HG02885 (cell line): ENCODE measurements at regions not wholly inside any gene's neighbourhood (a gene's known extent, or its start where the extent isn't known, plus 50 kb on each side); places are given as distances from the start of the nearest gene placed in this dataset.
"Not testable (repeated sequence)": the region's sequence is repeated elsewhere in the genome, so short reads cannot be mapped to it uniquely, and the experiment has no call there.

Source experiments
- ATAC-seq: cut with Tn5 transposase; IDR thresholded peaks from one replicate; pipeline ENCODE4 v1.9.1; 2021; ENCODE audit warnings: mild to moderate bottlenecking; ENCODE audit not compliant: unreplicated experiment, poor library complexity

- ATAC-seq, result no peak
These were observed 273.6 kb upstream of the RGMB start for GRCh38 chr5:98499892-98500291.

GRCh38 chr5:98500811-98501210, 272.7 kb upstream of the RGMB start:
- ATAC-seq, result no peak

GRCh38 chr5:98503616-98504015, 269.8 kb upstream of the RGMB start:
- no peak for ATAC-seq

GRCh38 chr5:98504505-98504904, 269.0 kb upstream of the RGMB start:
- no peak for ATAC-seq

- ATAC-seq, result no peak
These were observed 263.1 kb upstream of the RGMB start for GRCh38 chr5:98510143-98510985.

GRCh38 chr5:98513380-98513779, 260.1 kb upstream of the RGMB start:
- no peak for ATAC-seq

GRCh38 chr5:98514215-98514614, 259.2 kb upstream of the RGMB start:
- ATAC-seq, result no peak

- no peak for ATAC-seq
These were observed 256.8 kb upstream of the RGMB start for GRCh38 chr5:98516701-98517100.

GRCh38 chr5:98517560-98518366, 255.7 kb upstream of the RGMB start:
- ATAC-seq, result no peak

- ATAC-seq, result no peak
These were observed 254.7 kb upstream of the RGMB start for GRCh38 chr5:98518754-98519153.

GRCh38 chr5:98519571-98519970, 253.9 kb upstream of the RGMB start:
- ATAC-seq, result no peak

GRCh38 chr5:98521821-98522220, 251.6 kb upstream of the RGMB start:
- no peak for ATAC-seq

- no peak for ATAC-seq
These were observed 248.7 kb upstream of the RGMB start for GRCh38 chr5:98524773-98525172.

- no peak for ATAC-seq
These were observed 245.6 kb upstream of the RGMB start for GRCh38 chr5:98527846-98528245.

GRCh38 chr5:98529321-98529720, 244.1 kb upstream of the RGMB start:
- ATAC-seq, result no peak

- no peak for ATAC-seq
These were observed 243.2 kb upstream of the RGMB start for GRCh38 chr5:98530224-98530623.

GRCh38 chr5:98535901-98536300, 237.6 kb upstream of the RGMB start:
- ATAC-seq, result no peak

- ATAC-seq, result no peak
These were observed 233.4 kb upstream of the RGMB start for GRCh38 chr5:98540056-98540455.

GRCh38 chr5:98541641-98542040, 231.8 kb upstream of the RGMB start:
- ATAC-seq, result no peak

GRCh38 chr5:98543490-98543889, 230.0 kb upstream of the RGMB start:
- ATAC-seq, result no peak

- not testable (repeated sequence) for ATAC-seq
These were observed 226.5 kb upstream of the RGMB start for GRCh38 chr5:98546924-98547323.

GRCh38 chr5:98556712-98557111, 216.8 kb upstream of the RGMB start:
- no peak for ATAC-seq
